HG03135 (cell line): ENCODE measurements at regions not wholly inside any gene's neighbourhood (a gene's known extent, or its start where the extent isn't known, plus 50 kb on each side); places are given as distances from the start of the nearest gene placed in this dataset.

ENCODE experiments used
- ATAC-seq: cut with Tn5 transposase; IDR thresholded peaks from one replicate; pipeline ENCODE4 v1.9.1; 2021; ENCODE audit warnings: mild to moderate bottlenecking, moderate library complexity; ENCODE audit not compliant: unreplicated experiment

- ATAC-seq, result no peak
Observed at GRCh38 chrX:16440446-16440845, 209.5 kb upstream of the S100G start.

- ATAC-seq, result no peak
Observed at GRCh38 chrX:16444353-16444752, 205.6 kb upstream of the S100G start.

- peak; percentile 69 for ATAC-seq
Observed at GRCh38 chrX:16445166-16445752, 204.7 kb upstream of the S100G start.

- ATAC-seq, result no peak
Observed at GRCh38 chrX:16451334-16451733, 198.6 kb upstream of the S100G start.

- ATAC-seq, result no peak
Observed at GRCh38 chrX:16454926-16455325, 195.0 kb upstream of the S100G start.

- no peak for ATAC-seq
Observed at GRCh38 chrX:16457239-16457638, 192.7 kb upstream of the S100G start.

- ATAC-seq, result no peak
Observed at GRCh38 chrX:16458208-16458607, 191.8 kb upstream of the S100G start.

- no peak for ATAC-seq
Observed at GRCh38 chrX:16459008-16459407, 190.9 kb upstream of the S100G start.

- no peak for ATAC-seq
Observed at GRCh38 chrX:16461968-16462367, 188.0 kb upstream of the S100G start.

GRCh38 chrX:16462912-16463311 lies 187.0 kb upstream of the S100G start:
- ATAC-seq, result no peak

- no peak for ATAC-seq
Observed at GRCh38 chrX:16464369-16464768, 185.6 kb upstream of the S100G start.

GRCh38 chrX:16465081-16465876 lies 184.7 kb upstream of the S100G start:
- no peak for ATAC-seq

- ATAC-seq, result no peak
Observed at GRCh38 chrX:16466640-16467432, 183.1 kb upstream of the S100G start.

GRCh38 chrX:16469870-16470269 lies 180.1 kb upstream of the S100G start:
- no peak for ATAC-seq

GRCh38 chrX:16472345-16472744 lies 177.6 kb upstream of the S100G start:
- ATAC-seq, result no peak

GRCh38 chrX:16474511-16474910 lies 175.4 kb upstream of the S100G start:
- ATAC-seq, result no peak

GRCh38 chrX:16476009-16476408 lies 173.9 kb upstream of the S100G start:
- ATAC-seq, result no peak

- ATAC-seq, result no peak
Observed at GRCh38 chrX:16476692-16477091, 173.3 kb upstream of the S100G start.

- no peak for ATAC-seq
Observed at GRCh38 chrX:16479206-16479869, 170.6 kb upstream of the S100G start.

GRCh38 chrX:16480049-16480448 lies 169.9 kb upstream of the S100G start:
- ATAC-seq, result no peak

- no peak for ATAC-seq
Observed at GRCh38 chrX:16484338-16484737, 165.6 kb upstream of the S100G start.
